MV-4-11 (cell line): ENCODE measurements at regions not wholly inside any gene's neighbourhood (a gene's known extent, or its start where the extent isn't known, plus 50 kb on each side); places are given as distances from the start of the nearest gene placed in this dataset.

ENCODE experiments used
- DNase-seq: peaks from one replicate; lab custom pipeline; 2025; lab: John Stamatoyannopoulos, UW

DNA sequence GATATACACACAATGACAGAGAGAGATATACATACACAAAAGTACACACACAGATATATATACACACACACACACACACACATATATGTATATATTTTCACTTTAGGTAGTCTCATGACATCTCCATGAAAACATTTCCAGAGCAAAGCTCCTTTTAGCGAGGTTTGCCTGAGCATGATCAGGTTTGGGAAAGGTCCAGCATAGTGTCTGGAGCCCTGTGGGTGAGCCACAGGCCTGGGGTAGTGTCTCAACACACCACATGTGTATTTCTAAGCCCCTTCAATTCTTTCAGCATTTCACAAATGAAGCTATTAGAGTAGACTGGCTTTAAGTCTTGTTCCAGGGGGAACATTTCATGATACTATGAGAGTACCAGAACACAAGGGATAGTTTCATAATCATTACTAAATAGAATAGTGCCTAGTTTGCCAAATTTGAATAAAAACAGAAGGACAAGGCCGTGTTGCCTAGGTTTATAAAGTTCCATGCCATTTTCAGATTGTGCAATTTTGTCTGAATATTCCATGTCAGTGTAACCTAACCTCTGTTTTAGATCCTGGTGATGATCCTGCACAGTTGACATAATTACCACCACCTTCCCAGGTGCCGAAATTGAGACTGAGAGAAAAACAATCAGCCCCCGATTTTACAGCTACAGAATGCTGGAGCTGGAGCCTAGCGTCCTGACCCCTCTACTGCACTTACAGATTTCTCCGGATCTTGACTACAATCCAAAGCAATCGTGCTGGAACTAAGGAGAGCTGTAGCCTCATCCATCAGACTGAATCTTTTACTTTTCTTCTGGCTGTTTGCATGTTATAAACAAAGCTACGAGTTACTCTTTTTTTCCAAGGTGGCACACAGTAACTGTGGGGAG lies 332.7 kb downstream of the CYRIA start:
- DNase-seq: no peak

DNA sequence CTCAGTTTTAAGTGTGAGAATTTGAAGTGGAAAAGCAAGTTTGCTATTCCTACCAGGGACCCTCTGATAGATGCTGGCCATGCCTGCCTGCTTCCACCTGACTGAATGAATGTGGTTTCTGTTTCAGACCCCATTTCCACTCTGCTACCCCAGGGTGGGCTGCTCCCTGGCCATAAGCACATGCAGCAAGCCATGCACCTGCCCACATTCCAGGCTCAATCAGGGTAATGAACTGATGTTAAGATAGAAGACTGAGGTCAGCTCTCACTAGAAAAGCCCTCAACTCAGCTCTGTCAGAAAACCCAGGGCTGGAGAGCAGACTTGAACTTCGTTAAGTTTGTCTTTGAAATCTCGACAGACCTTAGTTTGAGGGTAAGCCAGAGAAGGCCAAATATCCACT lies 333.9 kb downstream of the CYRIA start:
- no peak for DNase-seq

DNA sequence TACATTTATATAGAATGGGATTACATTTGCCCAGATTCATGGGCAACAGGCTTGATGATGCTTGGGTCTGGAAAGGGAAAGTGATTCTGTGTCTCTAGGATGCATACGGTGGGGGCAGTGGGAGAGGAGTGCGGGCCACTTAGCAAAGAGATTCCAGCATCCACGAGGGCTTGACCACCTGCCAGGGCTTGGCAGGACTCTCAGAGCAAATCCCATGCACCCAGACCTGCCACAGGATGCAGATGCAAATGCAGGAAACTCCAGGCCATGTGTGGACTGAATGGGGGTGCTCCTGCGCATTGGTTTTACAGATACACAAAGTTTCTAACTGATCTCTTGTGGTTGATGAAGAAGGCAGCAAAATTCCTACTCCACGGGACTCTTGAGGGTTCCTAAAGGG lies 334.7 kb downstream of the CYRIA start:
- DNase-seq: no peak

GRCh38 chr2:16330571-16330970 lies 335.1 kb downstream of the CYRIA start:
- DNase-seq: no peak

DNA sequence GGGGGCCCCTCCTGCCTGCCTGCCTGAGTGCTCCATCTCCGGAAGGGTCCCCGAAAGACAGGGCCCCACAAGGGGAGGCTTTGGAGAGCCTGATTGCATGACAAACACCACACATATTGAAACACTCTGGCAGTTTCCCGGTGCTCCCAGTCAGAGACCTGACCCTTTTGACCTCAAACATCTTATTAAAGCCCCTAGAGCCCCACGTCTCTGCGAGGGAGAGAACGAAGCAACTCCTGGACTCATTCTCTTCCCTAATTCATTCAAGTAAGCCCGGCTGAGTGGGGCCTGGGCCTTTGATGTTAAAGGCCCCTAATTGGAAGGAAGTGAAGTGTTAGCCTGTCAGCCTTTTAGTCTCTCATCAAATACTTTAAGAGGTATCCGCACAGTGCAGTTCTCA lies 335.6 kb downstream of the CYRIA start:
- no peak for DNase-seq

- DNase-seq: no peak
These were observed 336.2 kb downstream of the CYRIA start for GRCh38 chr2:16329421-16329820.

- DNase-seq: no peak
These were observed 337.0 kb downstream of the CYRIA start for GRCh38 chr2:16328521-16329190.

GRCh38 chr2:16327326-16327725 lies 338.3 kb downstream of the CYRIA start:
- no peak for DNase-seq

DNA sequence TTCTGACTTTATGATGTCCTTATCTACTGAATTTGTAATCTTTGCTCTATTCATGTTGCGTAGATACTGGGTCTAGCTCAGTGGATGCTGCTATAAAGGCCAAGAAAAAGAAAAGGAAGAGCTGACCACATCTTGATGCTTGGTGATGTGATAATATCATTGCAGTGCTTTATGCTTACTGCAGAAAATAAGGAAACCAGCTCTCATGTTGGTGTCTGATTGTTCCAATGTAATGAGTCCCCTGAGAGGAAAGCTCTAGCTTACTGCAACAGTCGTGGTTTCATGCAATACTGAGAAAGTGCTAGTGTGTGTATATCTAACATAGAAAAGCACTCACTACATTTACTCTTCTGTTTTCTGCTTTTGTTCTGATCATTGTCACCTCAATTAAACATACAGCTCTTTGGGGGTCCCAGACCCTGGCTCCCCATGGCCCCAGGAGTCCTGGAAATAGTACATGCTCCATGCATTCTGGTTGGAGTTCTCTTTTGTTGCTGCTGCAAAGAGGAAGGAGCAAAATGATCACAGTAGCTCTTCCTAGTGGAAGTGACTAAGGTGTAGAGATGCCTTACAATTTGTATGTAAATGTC lies 338.8 kb downstream of the CYRIA start:
- DNase-seq: no peak

DNA sequence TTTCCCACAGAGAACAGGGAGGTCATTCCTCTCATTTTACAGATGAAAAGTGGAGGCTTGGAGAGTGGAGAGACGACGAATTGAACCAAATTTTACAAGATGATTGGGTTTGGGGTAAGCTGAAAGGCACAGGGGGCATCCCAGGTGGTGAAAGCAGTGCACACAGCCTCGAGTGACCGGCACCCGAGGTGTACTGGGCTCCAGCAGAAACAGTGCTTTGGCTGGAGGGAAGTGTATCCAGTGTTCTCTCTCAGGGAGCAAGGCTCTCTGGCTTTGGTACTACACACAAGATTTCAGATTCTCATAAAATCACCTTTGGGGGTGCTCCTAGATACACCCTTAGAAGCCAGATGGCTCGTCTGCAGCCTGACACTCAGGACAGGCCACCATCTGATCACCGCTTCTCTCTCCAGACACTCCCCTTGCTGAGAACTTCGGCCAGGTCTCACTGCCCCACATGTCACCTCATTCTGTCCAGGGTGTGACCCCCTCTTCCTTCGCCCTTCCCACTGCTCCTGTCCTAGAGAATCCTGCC lies 339.6 kb downstream of the CYRIA start:
- DNase-seq: no peak

DNA sequence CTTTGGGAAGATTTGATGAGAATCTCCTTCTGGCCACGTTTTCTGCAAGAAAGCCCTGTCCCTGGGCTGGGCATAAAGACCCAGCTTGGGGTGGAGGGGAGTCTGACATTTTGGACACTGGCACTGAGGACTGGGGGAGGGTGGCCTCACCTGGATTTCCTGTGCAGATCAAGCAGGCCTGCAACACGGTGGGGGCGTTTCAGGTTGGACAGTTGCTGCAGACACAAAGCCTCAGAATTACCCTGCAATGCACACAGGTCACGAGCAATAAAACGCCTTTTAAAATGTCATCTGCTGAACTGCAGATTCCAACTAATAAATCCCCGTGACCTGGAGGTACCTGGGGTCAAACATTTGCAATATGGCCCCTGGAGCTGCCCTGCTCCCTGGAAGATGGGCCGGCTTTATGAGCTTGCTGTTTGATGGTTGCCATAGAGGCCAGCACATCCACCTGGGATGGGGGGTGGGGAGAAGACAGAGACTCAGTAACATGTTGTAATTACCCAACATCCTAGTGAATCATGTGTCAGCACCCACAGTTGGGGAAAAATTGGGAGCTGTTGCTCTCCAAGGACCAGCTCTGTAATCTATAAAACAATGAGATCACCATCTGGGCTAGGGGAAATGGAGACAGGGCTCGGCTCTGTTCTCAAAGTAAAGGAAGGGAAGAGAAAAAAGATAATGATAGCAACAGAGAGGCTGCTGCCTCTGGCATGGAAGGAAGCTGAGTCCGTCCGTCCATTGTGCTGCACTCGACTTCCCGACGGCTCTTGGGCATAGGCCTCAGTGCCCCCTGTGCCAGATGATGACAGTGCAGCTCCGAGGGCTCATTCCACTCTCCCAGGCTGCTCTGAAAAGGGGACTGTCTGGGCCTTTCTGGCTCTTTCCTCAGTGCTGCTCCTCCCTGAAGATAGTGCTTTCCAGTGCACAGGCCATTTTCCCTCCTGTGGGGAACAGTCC lies 340.3 kb downstream of the CYRIA start:
- no peak for DNase-seq

DNA sequence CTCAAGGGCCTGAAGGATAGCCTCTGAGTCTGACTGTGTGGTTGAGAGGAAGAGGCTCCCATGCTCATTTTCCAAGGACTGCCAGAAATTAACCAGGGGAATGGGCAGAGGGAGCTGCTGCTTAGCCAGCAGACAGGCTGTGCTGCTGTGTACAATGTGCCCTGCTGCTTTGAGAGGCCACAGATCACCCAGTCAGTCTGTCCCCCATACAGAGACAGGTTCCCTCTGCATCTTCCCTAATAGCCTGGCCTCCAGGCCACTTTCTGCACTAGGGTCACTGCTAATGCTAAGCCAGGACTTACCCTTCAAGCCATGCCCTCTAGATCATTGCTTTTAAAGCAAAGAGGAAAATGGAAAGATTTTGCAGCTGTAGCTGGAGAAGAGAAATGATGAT lies 341.1 kb downstream of the CYRIA start:
- no peak for DNase-seq

DNA sequence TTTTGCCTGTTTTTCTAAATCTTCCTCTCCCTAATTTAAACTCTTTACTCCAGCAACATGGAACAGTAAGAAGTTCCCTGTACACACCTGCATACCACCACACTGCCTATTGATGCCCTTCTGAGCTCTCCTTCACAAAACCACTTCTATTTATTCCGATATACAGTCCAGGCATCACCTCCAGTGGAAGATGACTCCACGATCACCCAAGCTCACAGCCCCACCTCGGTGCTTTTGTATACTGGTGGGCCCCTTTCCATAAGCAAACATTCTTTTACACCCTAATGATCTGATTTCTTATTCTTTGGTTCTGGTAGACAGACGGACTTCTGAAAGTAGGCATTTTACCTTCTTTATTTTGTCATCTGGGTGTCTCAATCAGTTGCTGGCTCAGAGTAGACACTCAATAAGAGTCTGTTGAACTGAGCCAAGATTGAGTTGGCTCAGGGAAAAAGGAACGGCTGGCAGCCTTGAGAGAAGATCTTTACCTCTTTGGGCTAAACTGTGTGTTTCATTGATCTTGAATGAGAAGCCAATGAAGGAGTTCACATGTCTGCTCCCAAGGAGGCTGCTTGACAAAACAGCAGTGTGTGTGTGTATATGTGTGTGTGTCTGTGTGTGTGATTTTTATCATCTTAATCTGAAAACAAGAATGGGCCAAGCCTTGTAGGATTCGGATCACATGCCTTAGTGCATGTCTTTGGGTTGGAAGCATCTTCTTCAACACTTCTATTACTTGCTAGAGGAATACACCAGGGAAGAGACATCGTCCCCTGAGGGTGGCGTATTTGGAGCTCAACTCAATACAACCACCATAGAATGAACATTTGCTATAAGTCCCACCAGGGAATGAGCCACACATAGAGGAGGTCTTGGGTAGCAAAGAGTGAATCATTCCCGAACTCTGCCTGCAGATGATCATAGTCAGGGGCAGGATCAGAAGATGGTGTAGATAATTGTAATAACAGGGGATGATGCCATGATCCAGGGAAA lies 341.8 kb downstream of the CYRIA start:
- no peak for DNase-seq

- no peak for DNase-seq
These were observed 342.5 kb downstream of the CYRIA start for GRCh38 chr2:16323126-16323520.

- no peak for DNase-seq
These were observed 343.1 kb downstream of the CYRIA start for GRCh38 chr2:16322308-16323125.

DNA sequence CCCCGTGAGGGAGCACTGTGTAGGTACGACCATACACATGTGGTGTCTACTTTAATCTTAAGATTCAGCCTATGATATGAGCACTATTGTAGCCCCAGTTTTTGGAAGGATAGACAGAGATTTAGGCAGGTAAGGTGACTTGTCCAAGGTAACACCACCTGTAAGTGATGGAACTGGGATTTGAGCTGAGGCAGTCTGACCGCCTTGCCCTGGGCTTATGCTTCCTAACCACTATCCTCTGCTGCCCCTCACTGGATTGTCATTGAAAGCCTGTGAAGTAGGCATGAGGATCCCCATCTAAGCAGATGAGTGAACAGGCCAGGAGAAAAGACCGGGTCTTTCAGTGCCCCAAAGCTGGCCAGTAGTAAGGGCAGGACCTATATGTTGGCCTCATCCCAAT lies 343.8 kb downstream of the CYRIA start:
- no peak for DNase-seq

- no peak for DNase-seq
These were observed 344.4 kb downstream of the CYRIA start for GRCh38 chr2:16321256-16321655.

DNA sequence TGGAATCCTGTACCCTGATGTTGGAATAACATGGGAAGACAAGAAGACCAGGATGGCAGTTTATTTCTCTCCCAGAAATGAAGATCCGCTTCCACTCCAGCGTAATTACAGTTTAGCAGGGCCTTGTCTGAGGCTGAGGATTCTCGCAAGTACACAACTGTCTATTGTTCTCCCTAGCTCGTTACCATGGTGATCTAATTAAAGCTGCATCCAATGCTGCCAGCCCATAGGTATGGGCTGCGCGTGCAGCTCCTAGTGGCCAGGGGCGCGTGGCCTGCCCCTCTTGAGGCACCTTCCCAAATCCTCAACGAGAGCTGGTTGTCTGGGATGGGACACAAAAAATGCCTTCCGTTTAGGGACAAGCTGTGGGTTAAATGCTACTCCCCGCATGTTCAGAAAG lies 344.9 kb downstream of the CYRIA start:
- DNase-seq: no peak

DNA sequence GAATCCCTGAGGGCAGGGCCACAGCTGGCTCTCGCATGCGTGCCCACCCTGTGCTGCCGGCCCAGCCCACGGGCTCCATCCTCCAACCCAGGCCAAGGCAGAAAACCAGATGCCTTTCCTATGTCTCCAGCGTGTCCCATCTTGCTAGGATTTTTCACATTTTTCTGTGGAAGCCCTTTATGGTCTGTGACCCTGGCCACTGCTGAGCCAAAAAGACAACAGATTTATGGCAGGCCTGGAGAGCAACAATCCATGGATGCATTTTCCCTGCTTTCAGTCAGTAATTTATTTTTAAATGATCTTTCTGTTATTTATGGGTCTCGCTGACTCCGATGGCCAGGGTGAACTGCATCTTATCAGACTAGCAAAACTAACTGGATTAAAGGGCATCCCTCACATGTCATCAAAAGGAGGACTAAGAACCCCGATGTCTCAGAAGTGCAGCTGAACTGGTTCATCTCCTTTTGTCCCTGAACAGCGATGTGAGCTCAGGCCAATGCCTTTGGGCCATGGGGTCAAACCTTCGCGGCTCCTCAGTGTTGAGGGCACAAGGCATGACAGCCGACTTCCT lies 346.0 kb downstream of the CYRIA start:
- DNase-seq: no peak
